OCI-LY7 (cell line): ENCODE measurements at regions not wholly inside any gene's neighbourhood (a gene's known extent, or its start where the extent isn't known, plus 50 kb on each side); places are given as distances from the start of the nearest gene placed in this dataset.

Experiments
- BruUV-seq: library from RNA; stranded (reverse); fragments of 400-500 nt; replicated peaks from 2 replicates; lab custom pipeline; 2021; lab: Mats Ljungman, UMichigan
- CTCF ChIA-PET: fragments of 300-600 bp; sonication (Branson Sonifier 250); formaldehyde crosslinking; loops from one replicate; lab custom pipeline; 2022; ENCODE audit warnings: antibody characterized with exemption; ENCODE audit not compliant: unreplicated experiment; lab: Charles Lee
- POLR2A ChIA-PET: fragments of 300-600 bp; sonication (Branson Sonifier 250); formaldehyde crosslinking; loops from one replicate; lab custom pipeline; 2022; ENCODE audit warnings: antibody characterized with exemption; lab: Charles Lee
- DNase-seq: peaks from one replicate; pipeline ENCODE4 v3.0.0-alpha.2; 2015; ENCODE audit warnings: low spot score
- H2AFZ ChIP-seq: fragments of 200-600 bp; sonication (generic), shearing (Covaris generic); 2 replicates; pipeline ENCODE4 v1.6.1; 2014; ENCODE audit warnings: mild to moderate bottlenecking, antibody characterized with exemption, low read length, moderate library complexity
- H3K27ac ChIP-seq: fragments of 200-600 bp; sonication (generic); 2 replicates; pipeline ENCODE4 v1.5.1; 2014; ENCODE audit warnings: mixed run types, low read depth, mild to moderate bottlenecking, moderate library complexity, low read length, inconsistent platforms; ENCODE audit not compliant: poor library complexity, severe bottlenecking
- H3K36me3 ChIP-seq: fragments of 200-600 bp; sonication (generic); 2 replicates; pipeline ENCODE4 v1.6.1; 2014; ENCODE audit warnings: mild to moderate bottlenecking, antibody characterized with exemption, low read length, moderate library complexity, mixed read lengths; ENCODE audit not compliant: insufficient read depth
- H3K4me1 ChIP-seq: fragments of 200-600 bp; sonication (generic); 2 replicates; pipeline ENCODE4 v1.5.1; 2014; ENCODE audit warnings: mild to moderate bottlenecking, low read length; ENCODE audit not compliant: insufficient read depth, poor library complexity, severe bottlenecking
- H3K4me2 ChIP-seq: fragments of 200-600 bp; sonication (generic); 2 replicates; pipeline ENCODE4 v1.6.1; 2014; ENCODE audit warnings: mild to moderate bottlenecking, low read length
- H3K4me3 ChIP-seq: fragments of 200-600 bp; sonication (generic); 2 replicates; pipeline ENCODE4 v1.5.1; 2014; ENCODE audit warnings: mild to moderate bottlenecking, low read depth, low read length; ENCODE audit not compliant: poor library complexity, severe bottlenecking
- H3K79me2 ChIP-seq: fragments of 200-600 bp; sonication (generic); 2 replicates; pipeline ENCODE4 v1.6.1; 2016; ENCODE audit warnings: low read depth, mild to moderate bottlenecking, low read length, moderate library complexity, mixed read lengths; ENCODE audit not compliant: insufficient read depth
- H3K9me2 ChIP-seq: fragments of 200-600 bp; sonication (generic); 2 replicates; pipeline ENCODE4 v1.6.1; 2016; ENCODE audit warnings: mild to moderate bottlenecking, low read length, mixed read lengths; ENCODE audit not compliant: insufficient read depth
- H3K9me3 ChIP-seq: fragments of 200-600 bp; sonication (generic); 2 replicates; pipeline ENCODE4 v1.6.1; 2014; ENCODE audit warnings: mild to moderate bottlenecking, mixed run types, low read length, mixed read lengths
- H4K20me1 ChIP-seq: fragments of 200-600 bp; sonication (generic); 2 replicates; pipeline ENCODE4 v1.6.1; 2014; ENCODE audit warnings: mild to moderate bottlenecking, antibody characterized with exemption, low read length, moderate library complexity, mixed read lengths; ENCODE audit not compliant: insufficient read depth
- CTCF ChIP-seq: fragments of 200-600 bp; sonication (generic); conservative IDR thresholded peaks from 2 replicates; pipeline ENCODE4 v1.5.1; 2014; ENCODE audit warnings: mild to moderate bottlenecking, antibody characterized with exemption, low read length, moderate library complexity, mixed read lengths
- EZH2phosphoT487 ChIP-seq: fragments of 200-600 bp; sonication (generic); IDR thresholded peaks from 2 replicates; pipeline ENCODE4 v1.6.1; 2018; ENCODE audit warnings: low read depth, borderline replicate concordance, mild to moderate bottlenecking, mixed run types, antibody characterized with exemption, low read length, moderate library complexity, mixed read lengths
- intact Hi-C: fragments of 100-400 bp; cut with micrococcal nuclease; formaldehyde crosslinking; loops from one replicate; pipeline ENCODE4 v1.10.0; 2022; ENCODE audit not compliant: unreplicated experiment

DNA sequence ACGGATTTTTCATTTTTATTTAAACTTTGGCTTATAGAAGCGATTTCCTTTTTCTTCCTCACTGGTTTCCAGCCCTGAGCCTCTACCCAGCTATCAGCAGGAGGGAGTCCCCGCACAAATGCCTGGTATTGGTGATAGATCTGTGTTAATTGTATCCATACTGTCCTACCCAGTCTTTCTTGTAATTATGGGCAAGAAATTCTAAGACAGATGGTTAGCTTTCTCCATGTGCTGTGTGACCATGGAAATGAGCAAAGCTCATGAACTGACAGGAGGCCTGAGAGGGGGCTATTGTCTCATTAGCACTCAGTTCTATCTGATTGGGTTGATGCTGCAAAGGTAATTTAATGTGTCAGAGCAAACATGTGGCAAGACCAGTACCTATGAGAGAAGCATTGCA is 108.1 kb upstream of the IVNS1ABP start:
- no peak overlapping the region for H3K4me2 ChIP-seq
- TF ChIP-seq CTCF (no peak), EZH2phosphoT487 (no peak)
- no peaks in the 10 kb centered on the region for H3K79me2 ChIP-seq
- intact Hi-C loops = no loop called here
- H3K4me1 ChIP-seq = no peaks in the 10 kb centered on the region
- H3K27ac ChIP-seq = no peak overlapping the region
- no peak overlapping the region for H2AFZ ChIP-seq
- ChIA-PET POLR2A (no interaction called here), CTCF (no interaction called here)
- DNase-seq = no peak
- no peaks in the 10 kb centered on the region for H3K9me2 ChIP-seq
- no peak overlapping the region for H3K4me3 ChIP-seq
- no peaks in the 10 kb centered on the region for H4K20me1 ChIP-seq
- no TSS peak for BruUV-seq
- no peaks in the 10 kb centered on the region for H3K9me3 ChIP-seq
- H3K36me3 ChIP-seq = no peaks in the 10 kb centered on the region

DNA sequence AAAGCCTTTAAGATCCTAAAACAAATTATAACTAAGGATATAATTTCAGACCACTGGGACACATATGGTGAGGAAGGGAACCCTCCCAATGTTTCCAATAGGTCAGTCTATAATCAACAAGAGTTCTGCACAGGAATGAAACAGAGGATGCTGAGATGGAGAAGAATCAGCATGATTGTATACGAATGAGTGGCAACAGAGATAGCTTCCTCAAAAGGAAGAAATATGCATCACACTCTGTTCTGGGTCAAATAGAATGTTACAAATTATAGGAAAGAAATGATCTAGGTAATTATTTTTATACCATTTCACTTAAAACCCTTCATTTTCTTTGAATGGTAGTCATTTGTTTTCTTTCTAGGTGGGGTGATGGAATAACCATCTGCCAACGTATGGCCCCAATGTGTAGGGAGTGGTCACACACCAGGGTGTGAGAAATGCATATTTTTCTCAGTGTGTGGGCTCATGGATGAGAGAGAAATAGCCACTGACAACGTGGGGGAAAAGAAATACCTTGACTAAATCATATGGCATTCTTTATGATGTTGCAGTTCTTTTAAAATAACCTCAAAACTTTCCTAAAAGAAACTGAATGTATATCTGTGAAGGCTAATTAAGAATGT is 104.6 kb upstream of the IVNS1ABP start:
- CTCF ChIA-PET = no interaction called here
- no peaks in the 10 kb centered on the region for H3K9me2 ChIP-seq
- POLR2A ChIA-PET = interaction anchor here (0.6 kb wide), 2 partner anchors 183 to 355 kb away, joined by 3 read pairs; no protein-coding TSS in a partner anchor
- H3K9me3 ChIP-seq = no peaks in the 10 kb centered on the region
- no peak overlapping the region for H3K4me2 ChIP-seq
- BruUV-seq = no TSS peak
- TF ChIP-seq EZH2phosphoT487 (no peak), CTCF (no peak)
- no peaks in the 10 kb centered on the region for H4K20me1 ChIP-seq
- no peak overlapping the region for H2AFZ ChIP-seq
- H3K4me1 ChIP-seq = no peaks in the 10 kb centered on the region
- no peak overlapping the region for H3K4me3 ChIP-seq
- DNase-seq = no peak
- intact Hi-C loops = no loop called here
- no peaks in the 10 kb centered on the region for H3K36me3 ChIP-seq
- no peak overlapping the region for H3K27ac ChIP-seq
- H3K79me2 ChIP-seq = no peaks in the 10 kb centered on the region

DNA sequence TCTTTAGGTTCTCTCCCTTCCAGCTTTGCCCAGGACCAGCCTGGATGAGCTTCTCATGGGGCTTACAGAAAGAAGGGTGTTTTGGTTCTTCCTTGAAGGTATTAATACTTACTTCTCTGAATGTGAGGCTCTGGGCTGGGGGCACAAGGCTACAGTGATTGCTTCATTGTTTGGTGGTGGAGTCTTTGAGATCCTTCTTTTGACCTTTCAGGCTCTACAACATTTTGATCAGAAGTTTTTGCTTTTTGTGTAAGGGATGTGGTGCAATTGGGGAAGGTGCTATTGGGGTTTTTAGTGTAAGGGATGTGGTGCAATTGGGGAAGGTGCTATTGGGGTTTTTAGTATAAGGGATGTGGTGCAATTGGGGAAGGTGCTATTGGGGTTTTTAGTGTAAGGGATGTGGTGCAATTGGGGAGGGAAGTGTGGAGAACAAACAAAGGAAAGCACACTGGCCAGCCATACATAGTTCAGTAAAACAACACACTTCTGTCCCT is 103.6 kb upstream of the IVNS1ABP start:
- Histone ChIP-seq H3K9me2 (no peaks in the 10 kb centered on the region), H3K79me2 (no peaks in the 10 kb centered on the region), H3K4me2 (no peak overlapping the region), H3K27ac (no peak overlapping the region), H3K4me3 (no peak overlapping the region), H2AFZ (no peak overlapping the region), H3K4me1 (no peaks in the 10 kb centered on the region), H3K36me3 (no peaks in the 10 kb centered on the region), H4K20me1 (no peaks in the 10 kb centered on the region), H3K9me3 (no peaks in the 10 kb centered on the region)
- no peak for DNase-seq
- ChIA-PET CTCF (no interaction called here), POLR2A (interaction anchor here (0.6 to 0.7 kb wide), 3 partner anchors 58 to 356 kb away, joined by 3 read pairs; no protein-coding TSS in a partner anchor)
- TF ChIP-seq EZH2phosphoT487 = no peak
- no peak for TF ChIP-seq CTCF
- intact Hi-C loops = no loop called here
- no TSS peak for BruUV-seq
